DMS79 (cell line): ENCODE measurements at regions not wholly inside any gene's neighbourhood (a gene's known extent, or its start where the extent isn't known, plus 50 kb on each side); places are given as distances from the start of the nearest gene placed in this dataset.

Experiments used
- DNase-seq: peaks from one replicate; lab custom pipeline; 2025; lab: John Stamatoyannopoulos, UW

DNA sequence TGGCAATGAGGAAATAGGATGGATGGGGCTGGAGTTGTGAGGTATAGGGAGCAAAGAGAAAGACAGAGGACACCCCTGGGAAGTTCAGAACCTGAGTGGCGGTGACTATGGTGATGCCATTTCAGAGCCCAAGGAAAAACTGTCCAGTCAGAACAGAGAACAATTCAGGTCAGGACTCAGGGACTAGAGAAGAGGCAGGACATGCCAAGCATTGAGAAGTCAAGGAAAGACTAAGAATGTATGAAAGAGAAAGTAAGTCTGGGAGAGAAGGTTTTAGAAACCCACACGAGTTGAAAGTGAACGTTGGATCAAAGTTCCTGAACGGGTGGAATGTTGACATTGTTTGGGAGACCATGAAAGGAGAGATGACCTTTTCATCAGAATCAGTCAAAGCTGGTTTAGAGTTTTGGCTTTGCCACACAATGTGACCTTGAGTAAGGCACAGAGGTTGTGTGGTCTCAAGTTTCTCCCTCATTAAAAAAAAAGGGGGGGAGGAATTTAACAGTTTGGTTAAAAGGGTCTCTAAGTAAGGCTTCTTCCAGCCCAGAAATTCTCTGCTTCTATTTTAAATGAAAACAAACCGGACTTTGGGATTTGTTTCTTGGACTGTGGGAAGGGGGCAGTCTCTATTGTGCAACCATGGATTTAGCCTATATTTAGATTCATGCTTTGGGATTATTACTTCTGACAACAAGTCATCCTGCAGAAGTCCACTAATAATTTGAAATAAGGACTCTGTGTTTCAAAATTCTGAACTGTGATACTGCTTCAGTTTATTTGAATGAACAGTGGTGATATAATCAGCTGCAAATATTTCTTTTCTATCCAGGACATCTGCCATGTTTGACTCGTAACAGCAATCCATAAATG lies 315.9 kb upstream of the TBL1XR1 start:
- no peak for DNase-seq

GRCh38 chr3:177513815-177514610 lies 316.7 kb upstream of the TBL1XR1 start:
- no peak for DNase-seq

DNA sequence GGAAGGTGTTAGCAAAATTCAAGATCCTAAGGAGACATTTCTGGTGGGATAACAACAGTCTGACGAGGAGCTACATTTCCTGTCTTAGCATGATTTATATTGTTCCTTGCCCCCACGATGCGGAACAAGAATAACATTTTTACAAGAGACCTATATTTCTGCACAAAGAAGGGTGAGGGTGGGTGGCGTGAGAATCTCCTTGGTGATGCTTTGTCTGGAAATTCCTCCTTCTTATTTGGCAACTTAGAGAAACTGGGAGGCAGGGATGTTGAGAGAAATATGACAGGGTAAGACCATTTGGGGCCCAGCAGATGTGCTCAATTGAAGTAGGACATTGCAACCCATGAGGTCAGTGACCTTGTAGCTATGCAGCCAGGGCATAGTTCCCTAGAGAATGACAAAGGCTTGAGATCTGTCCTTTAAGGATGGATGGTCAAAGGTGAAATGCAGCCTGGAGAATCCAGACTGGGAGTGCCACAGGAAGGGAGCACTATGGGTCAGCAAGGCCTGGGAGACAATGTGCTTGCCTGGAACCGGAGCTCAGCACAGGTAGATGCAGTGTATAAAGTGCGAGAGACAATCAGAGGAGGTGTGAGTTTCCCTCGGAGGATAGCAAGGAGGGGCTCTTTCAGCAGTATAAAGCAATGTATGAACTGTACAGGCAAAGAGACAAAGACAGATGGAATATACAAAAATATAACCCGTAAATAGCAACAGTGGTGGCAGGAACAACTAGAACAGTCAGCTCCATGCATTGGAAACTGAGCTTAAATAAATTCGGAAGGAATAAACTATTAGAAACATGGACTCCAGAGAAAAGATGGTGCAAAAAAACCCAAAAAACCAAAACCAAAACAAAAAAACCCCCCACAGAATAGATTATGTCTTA lies 317.6 kb upstream of the TBL1XR1 start:
- no peak for DNase-seq

DNA sequence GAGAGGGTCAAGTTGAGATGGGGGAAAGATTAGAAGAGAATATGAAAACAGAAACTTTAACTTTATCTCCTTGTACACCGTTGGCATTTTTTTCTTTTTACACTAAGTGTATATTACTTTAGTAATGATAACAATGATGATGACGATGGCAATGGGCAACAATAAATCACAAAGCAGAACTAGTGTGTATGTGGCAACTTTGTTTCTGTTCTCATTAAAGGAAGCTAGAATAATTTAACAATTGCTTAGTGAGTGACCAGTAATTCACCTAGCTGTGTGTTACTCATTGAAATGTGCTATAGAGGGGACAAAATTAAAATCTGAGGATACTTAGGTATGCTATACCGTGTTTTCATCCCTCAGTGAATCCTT lies 318.5 kb upstream of the TBL1XR1 start:
- DNase-seq, result no peak

DNA sequence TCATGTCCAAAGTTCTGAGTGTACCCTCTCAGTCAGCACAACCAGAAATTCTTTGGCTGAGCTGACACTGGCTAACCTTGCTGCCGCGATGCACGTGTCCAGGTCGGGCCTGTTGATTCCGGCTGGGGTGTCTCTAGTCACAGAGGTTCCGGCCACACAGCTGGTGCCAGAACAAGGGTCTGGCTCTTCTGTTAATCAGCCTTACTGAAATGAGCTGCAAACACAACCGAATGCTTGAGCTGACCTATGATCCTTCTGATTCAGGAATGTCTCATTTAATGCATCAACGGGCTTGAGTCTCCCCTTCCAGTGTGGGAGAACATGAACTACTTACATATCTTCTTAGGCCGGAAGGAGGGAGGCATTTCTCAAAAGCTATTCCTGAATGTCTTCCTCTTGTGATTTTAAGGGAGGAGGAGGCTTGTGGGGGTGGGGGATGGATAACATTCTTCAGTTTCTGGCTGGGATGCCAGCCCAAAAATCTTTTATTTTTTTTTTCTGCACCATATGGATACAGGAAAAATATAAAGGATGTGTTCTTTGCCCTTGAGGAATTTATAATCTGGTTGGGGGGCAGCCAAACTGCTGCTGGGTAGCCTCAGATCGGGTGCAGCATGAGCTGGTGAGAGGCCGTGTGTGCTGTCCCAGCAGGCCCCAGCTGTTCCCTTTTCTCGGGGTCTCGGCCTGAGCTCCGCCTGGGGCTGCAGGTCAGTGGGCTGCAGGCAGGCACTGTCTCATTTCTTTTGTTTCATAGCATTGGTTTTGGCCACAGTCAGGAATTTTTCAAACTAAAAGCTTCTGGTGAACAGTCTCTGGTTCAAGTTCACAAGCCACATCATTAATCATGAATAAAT lies 319.1 kb upstream of the TBL1XR1 start:
- no peak for DNase-seq

DNA sequence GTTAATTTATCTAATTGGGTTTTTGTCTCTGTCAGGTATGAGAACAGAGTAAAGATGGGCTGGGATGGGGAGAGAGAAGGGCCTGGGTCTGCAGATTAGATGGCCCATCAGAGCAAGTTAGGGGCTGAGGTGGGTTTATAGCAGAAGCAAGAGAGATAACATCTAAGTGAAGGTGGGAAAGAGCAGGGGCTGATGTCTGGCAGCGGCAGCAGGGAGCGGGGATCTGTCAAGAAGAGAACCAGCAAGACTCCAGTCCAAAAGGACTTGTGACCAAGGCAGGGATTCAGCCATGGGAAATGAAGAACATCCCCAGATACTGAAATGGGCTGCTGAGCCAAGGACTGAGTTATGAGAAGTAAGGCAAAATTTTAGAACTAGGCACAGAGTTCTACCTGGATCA lies 320.6 kb upstream of the TBL1XR1 start:
- no peak for DNase-seq

- no peak for DNase-seq
Measured at GRCh38 chr3:177519588-177519987, 322.3 kb upstream of the TBL1XR1 start.

- DNase-seq, result peak; percentile 63
Measured at GRCh38 chr3:177521305-177521704, 324.0 kb upstream of the TBL1XR1 start.

DNA sequence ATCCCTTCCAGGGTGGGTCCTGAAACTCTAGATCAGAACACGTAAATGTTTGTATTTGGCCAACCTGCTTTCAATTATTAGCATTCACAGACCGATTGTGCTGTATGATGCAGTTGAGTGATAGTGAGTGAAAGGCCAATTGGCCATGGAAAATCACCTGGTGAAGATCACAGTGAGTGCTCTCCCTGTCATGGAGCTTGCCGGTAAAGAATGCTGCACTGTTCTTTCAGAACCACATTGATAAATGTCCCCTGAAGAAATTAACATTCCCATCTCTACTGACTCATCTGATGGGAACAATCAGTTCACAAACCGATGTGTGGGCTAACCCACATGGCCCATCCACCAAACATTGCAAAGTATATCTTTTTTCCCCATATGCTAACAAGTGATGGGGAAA lies 324.8 kb upstream of the TBL1XR1 start:
- DNase-seq, result no peak

GRCh38 chr3:177523067-177523675 lies 325.9 kb upstream of the TBL1XR1 start:
- no peak for DNase-seq

DNA sequence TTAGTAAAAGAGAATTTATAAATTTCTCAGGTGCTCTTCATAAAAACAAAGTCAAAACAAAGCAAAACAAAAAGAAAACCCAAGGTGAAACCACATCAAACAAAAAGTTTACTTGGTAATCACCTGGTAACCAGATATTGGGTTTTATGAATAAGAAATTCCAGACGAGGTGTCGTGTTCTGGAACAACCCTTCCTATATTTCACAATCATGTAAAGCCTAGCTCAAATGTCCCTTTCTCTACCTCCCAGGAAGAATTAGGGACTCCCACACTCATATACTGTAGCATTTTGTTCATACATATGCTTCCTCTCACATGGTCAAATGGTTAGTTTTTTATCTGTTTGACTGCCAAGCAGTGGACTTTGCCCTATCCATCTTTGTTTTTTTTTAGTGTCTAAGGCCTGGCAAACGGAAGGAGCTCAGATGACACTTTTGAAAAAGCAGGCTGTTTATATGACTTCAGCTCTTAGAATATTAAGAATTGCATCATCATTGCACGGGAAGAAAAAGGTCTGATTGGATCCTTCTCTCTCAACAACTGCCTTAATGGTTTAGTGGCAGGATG lies 326.7 kb upstream of the TBL1XR1 start:
- DNase-seq, result no peak

GRCh38 chr3:177524742-177525141 lies 327.5 kb upstream of the TBL1XR1 start:
- no peak for DNase-seq

GRCh38 chr3:177525414-177525813 lies 328.1 kb upstream of the TBL1XR1 start:
- DNase-seq, result no peak

GRCh38 chr3:177525987-177526712 lies 328.9 kb upstream of the TBL1XR1 start:
- no peak for DNase-seq

- no peak for DNase-seq
Measured at GRCh38 chr3:177527182-177527581, 329.9 kb upstream of the TBL1XR1 start.

GRCh38 chr3:177528306-177529070 lies 331.2 kb upstream of the TBL1XR1 start:
- no peak for DNase-seq

- DNase-seq, result no peak
Measured at GRCh38 chr3:177529071-177529550, 331.8 kb upstream of the TBL1XR1 start.

- no peak for DNase-seq
Measured at GRCh38 chr3:177529716-177530335, 332.5 kb upstream of the TBL1XR1 start.
